IMR-90 (cell line): ENCODE measurements at regions not wholly inside any gene's neighbourhood (a gene's known extent, or its start where the extent isn't known, plus 50 kb on each side); places are given as distances from the start of the nearest gene placed in this dataset.

Source experiments
- ATAC-seq: fragments of 200-7000 bp; cut with Tn5 transposase; 2 replicates; pipeline ENCODE4 v1.9.1; 2020; ENCODE audit warnings: low read depth, mild to moderate bottlenecking, moderate library complexity
- BruUV-seq: library from RNA; stranded (reverse); fragments of 400-500 nt; replicated peaks from 2 replicates; lab custom pipeline; 2021; lab: Mats Ljungman, UMichigan
- CTCF ChIA-PET: fragments of 300-600 bp; formaldehyde crosslinking; extraction: SDS; loops from one replicate; lab custom pipeline; 2021; ENCODE audit warnings: antibody characterized with exemption; lab: Yijun Ruan, JAX
- POLR2A ChIA-PET: fragments of 300-600 bp; sonication (Branson Sonifier 250); formaldehyde crosslinking; loops from one replicate; lab custom pipeline; 2022; ENCODE audit warnings: antibody characterized with exemption; ENCODE audit not compliant: unreplicated experiment; lab: Charles Lee
- DNase-seq: peaks from one replicate; pipeline ENCODE4 v3.0.0; 2013
- H2AFZ ChIP-seq: replicated peaks from 2 replicates; pipeline ENCODE3; 2013; ENCODE audit warnings: low read length, mild to moderate bottlenecking; ENCODE audit not compliant: poor library complexity
- H2AK5ac ChIP-seq: 2 replicates; pipeline ENCODE4 v1.6.1; 2013; ENCODE audit warnings: low read depth, low read length, inconsistent platforms
- H2AK9ac ChIP-seq: replicated peaks from 2 replicates; pipeline ENCODE3; 2013; ENCODE audit warnings: mild to moderate bottlenecking, low read depth, low read length, moderate library complexity; ENCODE audit not compliant: poor library complexity
- H2BK120ac ChIP-seq: 2 replicates; pipeline ENCODE4 v1.6.1; 2013; ENCODE audit warnings: low read depth, low read length, inconsistent platforms
- H2BK15ac ChIP-seq: 3 replicates; pipeline ENCODE4 v1.6.1; 2013; ENCODE audit warnings: low read depth, low read length, inconsistent platforms
- H2BK20ac ChIP-seq: 2 replicates; pipeline ENCODE4 v1.6.1; 2013; ENCODE audit warnings: low read depth, mild to moderate bottlenecking, inconsistent platforms, low read length, moderate library complexity
- H2BK5ac ChIP-seq: 2 replicates; pipeline ENCODE4 v1.6.1; 2013; ENCODE audit warnings: mild to moderate bottlenecking, low read depth, low read length, inconsistent platforms; ENCODE audit not compliant: poor library complexity, severe bottlenecking
- H3K14ac ChIP-seq: replicated peaks from 2 replicates; pipeline ENCODE4 v1.6.1; 2013; ENCODE audit warnings: low read depth, low read length, inconsistent platforms
- H3K18ac ChIP-seq: 2 replicates; pipeline ENCODE4 v1.6.1; 2013; ENCODE audit warnings: low read depth, low read length, control low read depth
- H3K23ac ChIP-seq: 2 replicates; pipeline ENCODE4 v1.6.1; 2013; ENCODE audit warnings: low read depth, low read length, inconsistent platforms
- H3K27ac ChIP-seq: 2 replicates; pipeline ENCODE4 v1.5.1; 2013; ENCODE audit warnings: mild to moderate bottlenecking, control low read depth, low read length; ENCODE audit not compliant: insufficient read depth
- H3K27me3 ChIP-seq: 2 replicates; pipeline ENCODE4 v1.6.1; 2013; ENCODE audit warnings: low read length; ENCODE audit not compliant: control insufficient read depth, insufficient read depth
- H3K36me3 ChIP-seq: 2 replicates; pipeline ENCODE4 v1.6.1; 2013; ENCODE audit warnings: low read length, mixed read lengths; ENCODE audit not compliant: control insufficient read depth, insufficient read depth
- H3K4ac ChIP-seq: 2 replicates; pipeline ENCODE4 v1.6.1; 2013; ENCODE audit warnings: low read depth, low read length, inconsistent platforms
- H3K4me1 ChIP-seq: 2 replicates; pipeline ENCODE4 v1.6.1; 2013; ENCODE audit warnings: low read length, mixed read lengths; ENCODE audit not compliant: control insufficient read depth, insufficient read depth
- H3K4me2 ChIP-seq: 2 replicates; pipeline ENCODE4 v1.6.1; 2013; ENCODE audit warnings: low read depth, mild to moderate bottlenecking, control low read depth, low read length, moderate library complexity
- H3K4me3 ChIP-seq: 2 replicates; pipeline ENCODE4 v1.5.1; 2013; ENCODE audit warnings: low read depth, mild to moderate bottlenecking, control low read depth, low read length, moderate library complexity; ENCODE audit not compliant: insufficient read depth
- H3K56ac ChIP-seq: 2 replicates; pipeline ENCODE4 v1.6.1; 2013; ENCODE audit warnings: low read length, inconsistent platforms; ENCODE audit not compliant: insufficient read depth; ENCODE audit errors: extremely low read depth
- H3K79me1 ChIP-seq, 2 experiments: 2 replicates each; pipeline ENCODE4 v1.6.1; 2013; ENCODE audit warnings: low read length in 2 of 2, inconsistent platforms in 1 of 2, low read depth in 1 of 2
- H3K9ac ChIP-seq: 2 replicates; pipeline ENCODE4 v1.6.1; 2013; ENCODE audit warnings: low read depth, low read length, control low read depth
- H3K9me1 ChIP-seq: 2 replicates; pipeline ENCODE4 v1.6.1; 2013; ENCODE audit warnings: low read length, inconsistent platforms; ENCODE audit not compliant: insufficient read depth
- H3K9me3 ChIP-seq: 2 replicates; pipeline ENCODE4 v1.6.1; 2013; ENCODE audit warnings: low read length; ENCODE audit not compliant: control insufficient read depth, insufficient read depth
- H4K20me1 ChIP-seq: 2 replicates; pipeline ENCODE4 v1.6.1; 2013; ENCODE audit warnings: low read length, inconsistent platforms; ENCODE audit not compliant: insufficient read depth
- H4K5ac ChIP-seq: 2 replicates; pipeline ENCODE4 v1.6.1; 2013; ENCODE audit warnings: mild to moderate bottlenecking, low read depth, low read length, control low read depth
- H4K8ac ChIP-seq, 2 experiments: 2 replicates each; pipeline ENCODE4 v1.6.1; 2013; ENCODE audit warnings: low read depth in 2 of 2, low read length in 2 of 2, control low read depth in 1 of 2, inconsistent platforms in 1 of 2
- H4K91ac ChIP-seq: 2 replicates; pipeline ENCODE4 v1.6.1; 2013; ENCODE audit warnings: low read depth, low read length, inconsistent platforms; ENCODE audit not compliant: insufficient read depth
- BHLHE40 ChIP-seq: fragments of 150-350 bp; IDR thresholded peaks from 2 replicates; pipeline ENCODE4 v1.6.1; 2016; ENCODE audit warnings: mild to moderate bottlenecking, low read depth, low read length
- CEBPB ChIP-seq: IDR thresholded peaks from 2 replicates; pipeline ENCODE4 v1.6.1; 2012; ENCODE audit warnings: low read depth, low read length, improper control_type of control experiment
- CHD1 ChIP-seq: IDR thresholded peaks from 2 replicates; pipeline ENCODE4 v1.6.1; 2012; ENCODE audit warnings: low read depth, low read length, improper control_type of control experiment
- FOS ChIP-seq: fragments of 150-350 bp; IDR thresholded peaks from 2 replicates; pipeline ENCODE4 v1.6.1; 2016; ENCODE audit warnings: low read depth, low read length
- MAFK ChIP-seq: IDR thresholded peaks from 2 replicates; pipeline ENCODE4 v1.6.1; 2012; ENCODE audit warnings: low read depth, low read length, improper control_type of control experiment
- MAZ ChIP-seq: IDR thresholded peaks from 2 replicates; pipeline ENCODE4 v1.6.1; 2012; ENCODE audit warnings: low read depth, mild to moderate bottlenecking, low read length, improper control_type of control experiment, moderate library complexity, borderline replicate concordance
- MXI1 ChIP-seq: IDR thresholded peaks from 2 replicates; pipeline ENCODE4 v1.6.1; 2012; ENCODE audit warnings: low read depth, mild to moderate bottlenecking, low read length, moderate library complexity, borderline replicate concordance
- NFE2L2 ChIP-seq: fragments of 150-350 bp; IDR thresholded peaks from 2 replicates; pipeline ENCODE4 v1.6.1; 2016; ENCODE audit warnings: low read depth, mild to moderate bottlenecking, low read length
- POLR2A ChIP-seq: IDR thresholded peaks from 2 replicates; pipeline ENCODE4 v1.6.1; 2012; ENCODE audit warnings: mild to moderate bottlenecking, low read depth, low read length
- RAD21 ChIP-seq: IDR thresholded peaks from 2 replicates; pipeline ENCODE4 v1.6.1; 2012; ENCODE audit warnings: low read length, improper control_type of control experiment
- RCOR1 ChIP-seq: IDR thresholded peaks from 2 replicates; pipeline ENCODE4 v1.6.1; 2012; ENCODE audit warnings: mild to moderate bottlenecking, low read length, improper control_type of control experiment; ENCODE audit not compliant: insufficient replicate concordance
- RFX5 ChIP-seq: IDR thresholded peaks from 2 replicates; pipeline ENCODE4 v1.8.0; 2012; ENCODE audit warnings: low read depth, mild to moderate bottlenecking, low read length, moderate library complexity
- SMC3 ChIP-seq: fragments of 150-350 bp; IDR thresholded peaks from 2 replicates; pipeline ENCODE4 v1.6.1; 2016; ENCODE audit warnings: low read depth, mild to moderate bottlenecking, antibody characterized with exemption, low read length, moderate library complexity
- WGBS, 2 experiments: methylation state at CpG; one replicate each; pipeline versions ENCODE4 v1.1.5 to v1.1.7; 2013; ENCODE audit warnings: missing lambda C conversion rate in 2 of 2; ENCODE audit not compliant: insufficient read length in 1 of 2; ENCODE audit errors: extremely low coverage in 2 of 2; 5-methylcytosine and 5-hydroxymethylcytosine counted together
- dilution Hi-C: fragments of 300-500 bp; cut with HindIII; formaldehyde crosslinking; loops from one replicate; pipeline ENCODE4 v1.14.3; 2018; ENCODE audit warnings: low sequenced_read_pairs; ENCODE audit not compliant: unreplicated experiment
- in situ Hi-C: fragments of 300-500 bp; cut with MboI; formaldehyde crosslinking; loops from 3 replicates; pipeline ENCODE4 v1.14.3; 2019; ENCODE audit warnings: low sequenced_read_pairs, inconsistent platforms, mixed read lengths
- intact Hi-C: fragments of 100-400 bp; cut with micrococcal nuclease; formaldehyde crosslinking; loops from 2 replicates; pipeline ENCODE4 v1.10.0; 2022
- TF ChIP-seq, protein P1 (sequence below): fragments of 150-350 bp; IDR thresholded peaks from 2 replicates; pipeline ENCODE4 v1.6.1; 2017; ENCODE audit warnings: mild to moderate bottlenecking, antibody characterized with exemption, low read length, low read depth
- TF ChIP-seq, protein P2 (sequence below): conservative IDR thresholded peaks from 2 replicates; pipeline ENCODE4 v1.5.1; 2012; ENCODE audit warnings: mild to moderate bottlenecking, low read depth, low read length, improper control_type of control experiment
- TF ChIP-seq, protein P3 (sequence below): fragments of 150-350 bp; IDR thresholded peaks from 2 replicates; pipeline ENCODE4 v1.6.1; 2016; ENCODE audit warnings: low read depth, mild to moderate bottlenecking, low read length, moderate library complexity, borderline replicate concordance

DNA sequence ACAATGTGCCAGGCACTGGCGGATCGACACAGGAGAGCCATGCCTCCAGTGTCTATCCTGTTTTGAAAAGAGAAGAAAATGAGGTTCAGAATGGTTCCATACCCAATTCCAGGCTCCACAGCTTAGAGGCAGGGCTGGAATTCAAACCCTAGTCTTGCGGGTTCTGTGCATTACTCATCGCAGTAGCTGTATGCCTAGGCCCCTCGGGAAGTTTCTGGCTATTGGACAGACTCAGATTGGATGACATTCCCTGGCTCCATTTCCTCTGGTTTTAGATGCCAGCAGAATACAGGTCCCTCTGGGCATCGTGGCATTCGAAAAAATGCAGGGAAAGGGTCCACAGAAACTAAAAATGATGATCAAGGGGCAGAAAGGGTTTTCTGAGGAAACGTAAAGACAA, 184.7 kb downstream of the COPRS start:
- Histone ChIP-seq H3K36me3 (no peaks in the 10 kb centered on the region), H3K9me1 (peaks cover 8% of the 10 kb centered on the region; the same call in 1 of the 2 replicates), H2BK20ac (peak overlapping the region; percentile 70), H4K5ac (no peak overlapping the region), H3K4me1 (peaks cover 7% of the 10 kb centered on the region), H4K8ac (peak overlapping the region in 1 of 2 experiments; percentile 62; a peak in 1 of 4 replicates), H3K27ac (no peak overlapping the region), H3K27me3 (no peaks in the 10 kb centered on the region; the same call in 1 of the 2 replicates), H3K56ac (no peak overlapping the region), H3K9ac (no peak overlapping the region), H3K14ac (0 out of 2 replicates have a peak overlapping the region, but pooled peaks have one; percentile 8), H3K79me1 (no peaks in the 10 kb centered on the region), H2AK5ac (peak overlapping the region; percentile 58; the same call in 1 of the 2 replicates), H2AK9ac (no peak overlapping the region), H3K9me3 (no peaks in the 10 kb centered on the region), H2BK120ac (peak overlapping the region; percentile 63; the same call in 1 of the 2 replicates), H4K20me1 (no peaks in the 10 kb centered on the region), H4K91ac (no peak overlapping the region), H3K4me2 (no peak overlapping the region), H3K4ac (peak overlapping the region; percentile 61), H3K18ac (no peak overlapping the region), H3K23ac (no peak overlapping the region), H2BK15ac (no peak overlapping the region), H2AFZ (peak overlapping the region; percentile 84), H2BK5ac (peak overlapping the region; percentile 25), H3K4me3 (no peak overlapping the region)
- ChIA-PET POLR2A (no interaction called here), CTCF (interaction anchor here (0.7 kb wide), 1 partner anchor 167 kb away, joined by 3 read pairs; no protein-coding TSS in a partner anchor)
- TF ChIP-seq, protein P1, sequence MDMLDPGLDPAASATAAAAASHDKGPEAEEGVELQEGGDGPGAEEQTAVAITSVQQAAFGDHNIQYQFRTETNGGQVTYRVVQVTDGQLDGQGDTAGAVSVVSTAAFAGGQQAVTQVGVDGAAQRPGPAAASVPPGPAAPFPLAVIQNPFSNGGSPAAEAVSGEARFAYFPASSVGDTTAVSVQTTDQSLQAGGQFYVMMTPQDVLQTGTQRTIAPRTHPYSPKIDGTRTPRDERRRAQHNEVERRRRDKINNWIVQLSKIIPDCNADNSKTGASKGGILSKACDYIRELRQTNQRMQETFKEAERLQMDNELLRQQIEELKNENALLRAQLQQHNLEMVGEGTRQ = no peak
- TF ChIP-seq CHD1 = no peak
- TF ChIP-seq RAD21 = no peak
- TF ChIP-seq POLR2A = no peak
- no peak for TF ChIP-seq FOS
- TF ChIP-seq, protein P2, sequence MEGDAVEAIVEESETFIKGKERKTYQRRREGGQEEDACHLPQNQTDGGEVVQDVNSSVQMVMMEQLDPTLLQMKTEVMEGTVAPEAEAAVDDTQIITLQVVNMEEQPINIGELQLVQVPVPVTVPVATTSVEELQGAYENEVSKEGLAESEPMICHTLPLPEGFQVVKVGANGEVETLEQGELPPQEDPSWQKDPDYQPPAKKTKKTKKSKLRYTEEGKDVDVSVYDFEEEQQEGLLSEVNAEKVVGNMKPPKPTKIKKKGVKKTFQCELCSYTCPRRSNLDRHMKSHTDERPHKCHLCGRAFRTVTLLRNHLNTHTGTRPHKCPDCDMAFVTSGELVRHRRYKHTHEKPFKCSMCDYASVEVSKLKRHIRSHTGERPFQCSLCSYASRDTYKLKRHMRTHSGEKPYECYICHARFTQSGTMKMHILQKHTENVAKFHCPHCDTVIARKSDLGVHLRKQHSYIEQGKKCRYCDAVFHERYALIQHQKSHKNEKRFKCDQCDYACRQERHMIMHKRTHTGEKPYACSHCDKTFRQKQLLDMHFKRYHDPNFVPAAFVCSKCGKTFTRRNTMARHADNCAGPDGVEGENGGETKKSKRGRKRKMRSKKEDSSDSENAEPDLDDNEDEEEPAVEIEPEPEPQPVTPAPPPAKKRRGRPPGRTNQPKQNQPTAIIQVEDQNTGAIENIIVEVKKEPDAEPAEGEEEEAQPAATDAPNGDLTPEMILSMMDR = no peak
- TF ChIP-seq SMC3 = no peak
- no peak for TF ChIP-seq MXI1
- no peak for TF ChIP-seq MAFK
- no peak for TF ChIP-seq NFE2L2
- TF ChIP-seq RCOR1 = no peak
- no peak for TF ChIP-seq MAZ
- no peak for TF ChIP-seq BHLHE40
- TF ChIP-seq RFX5 = no peak
- no peak for TF ChIP-seq CEBPB
- TF ChIP-seq, protein P3, sequence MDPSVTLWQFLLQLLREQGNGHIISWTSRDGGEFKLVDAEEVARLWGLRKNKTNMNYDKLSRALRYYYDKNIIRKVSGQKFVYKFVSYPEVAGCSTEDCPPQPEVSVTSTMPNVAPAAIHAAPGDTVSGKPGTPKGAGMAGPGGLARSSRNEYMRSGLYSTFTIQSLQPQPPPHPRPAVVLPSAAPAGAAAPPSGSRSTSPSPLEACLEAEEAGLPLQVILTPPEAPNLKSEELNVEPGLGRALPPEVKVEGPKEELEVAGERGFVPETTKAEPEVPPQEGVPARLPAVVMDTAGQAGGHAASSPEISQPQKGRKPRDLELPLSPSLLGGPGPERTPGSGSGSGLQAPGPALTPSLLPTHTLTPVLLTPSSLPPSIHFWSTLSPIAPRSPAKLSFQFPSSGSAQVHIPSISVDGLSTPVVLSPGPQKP = no peak
- DNase-seq (peak; percentile 50), ATAC-seq (peak; percentile 74)
- dilution Hi-C loops (no loop called here), in situ Hi-C loops (no loop called here), intact Hi-C loops (no loop called here)
- WGBS, 2 experiments = 51% methylated on average over 6 of the region's 8 CpGs; no CpG with 5 or more reads in 1 of the 2 experiments
- BruUV-seq = no TSS peak
